ENCODE measurements at regions not wholly inside any gene's neighbourhood (a gene's known extent, or its start where the extent isn't known, plus 50 kb on each side); places are given as distances from the start of the nearest gene placed in this dataset.

DNA sequence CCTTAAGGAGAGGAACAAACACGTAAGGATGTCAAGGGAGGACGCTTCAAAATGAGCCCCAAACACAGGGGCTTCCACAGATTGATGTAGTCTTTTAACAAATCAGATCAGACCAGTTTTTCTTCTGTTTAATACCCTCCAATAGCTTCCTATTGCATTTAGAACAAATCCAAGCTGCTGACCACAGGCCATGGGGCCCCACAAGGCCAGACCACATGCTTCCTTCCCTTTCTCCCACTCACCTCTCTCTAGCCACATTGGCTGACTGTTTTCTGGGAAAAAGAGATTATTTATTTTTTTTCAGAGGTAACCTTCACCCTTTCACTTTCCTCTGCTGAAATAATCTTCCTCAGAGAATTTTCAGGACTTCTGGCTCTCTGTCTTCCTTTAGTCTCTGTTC, 380.6 kb downstream of the SIPA1L2 start:
- Histone ChIP-seq H4K20me1 (ENCODE audit: control insufficient read depth, insufficient read depth, insufficient read length) (no peaks in the 10 kb centered on the region), H3T11ph (ENCODE audit: low read length) (no peak overlapping the region), H3K9me3 (ENCODE audit: control insufficient read depth, low read depth, low read length) (no peaks in the 10 kb centered on the region), H3K27me3 (ENCODE audit: insufficient read depth, low read length) (peaks cover 31% of the 10 kb centered on the region), H3K79me1 (ENCODE audit: insufficient read depth, low read depth, low read length, poor library complexity, severe bottlenecking) (no peaks in the 10 kb centered on the region), H2BK12ac (ENCODE audit: insufficient read length, low read depth, low read length) (no peak overlapping the region), H4K5ac (ENCODE audit: insufficient read length, low read depth, low read length) (no peak overlapping the region), H3K4me2 (ENCODE audit: insufficient read depth, insufficient read length, low read length) (no peak overlapping the region), H2AK5ac (ENCODE audit: insufficient read length, low read length) (no peak overlapping the region), H3K9ac (ENCODE audit: extremely low read depth, insufficient read length, low read length) (no peak overlapping the region), H2BK5ac (ENCODE audit: insufficient read length, low read length) (no peak overlapping the region), H3K18ac (ENCODE audit: insufficient read length, low read depth, low read length) (no peak overlapping the region), H2AFZ (ENCODE audit: low read length) (no peak overlapping the region), H3K4me1 (ENCODE audit: insufficient read depth, low read length) (peaks cover 4% of the 10 kb centered on the region; the same call in 1 of the 2 replicates), H2BK120ac (ENCODE audit: low read depth, low read length, poor library complexity, severe bottlenecking) (no peak overlapping the region), H3K4ac (ENCODE audit: low read depth, low read length) (no peak overlapping the region), H3K23me2 (ENCODE audit: insufficient read length, low read depth, low read length, poor library complexity, severe bottlenecking) (no peaks in the 10 kb centered on the region), H4K91ac (ENCODE audit: insufficient read length, low read depth, low read length) (no peak overlapping the region), H3K27ac (ENCODE audit: insufficient read length, low read depth, low read length) (no peak overlapping the region), H3K23ac (ENCODE audit: insufficient read length, low read depth, low read length) (no peak overlapping the region), H4K8ac (replicated peaks; ENCODE audit: insufficient read length, low read depth, low read length) (no peak overlapping the region), H2BK15ac (ENCODE audit: low read depth, low read length) (no peak overlapping the region), H2BK20ac (ENCODE audit: low read depth, low read length, poor library complexity, severe bottlenecking) (no peak overlapping the region), H3K56ac (ENCODE audit: insufficient read length, low read depth, low read length) (no peak overlapping the region), H3K14ac (ENCODE audit: insufficient read depth, low read length) (no peak overlapping the region), H3K79me2 (ENCODE audit: insufficient read depth, low read length) (no peaks in the 10 kb centered on the region)
- DNase-seq: no peak
- H3K36me3 Mint-ChIP-seq (ENCODE audit: insufficient read depth in 1 of 3, low read depth in 3 of 3): no peaks in the 10 kb centered on the region; a peak in 1 of 7 replicates
- peaks cover 39 to 42% of the 10 kb centered on the region in 2 experiments for H3K4me1 Mint-ChIP-seq
- peaks cover 100% of the 10 kb centered on the region for H3K27me3 Mint-ChIP-seq (ENCODE audit: low read depth)
- WGBS (ENCODE audit: extremely low coverage, insufficient read length, low lambda C conversion rate): no CpG with 5 or more reads among the region's 2 CpGs
- TF ChIP-seq, protein P1, sequence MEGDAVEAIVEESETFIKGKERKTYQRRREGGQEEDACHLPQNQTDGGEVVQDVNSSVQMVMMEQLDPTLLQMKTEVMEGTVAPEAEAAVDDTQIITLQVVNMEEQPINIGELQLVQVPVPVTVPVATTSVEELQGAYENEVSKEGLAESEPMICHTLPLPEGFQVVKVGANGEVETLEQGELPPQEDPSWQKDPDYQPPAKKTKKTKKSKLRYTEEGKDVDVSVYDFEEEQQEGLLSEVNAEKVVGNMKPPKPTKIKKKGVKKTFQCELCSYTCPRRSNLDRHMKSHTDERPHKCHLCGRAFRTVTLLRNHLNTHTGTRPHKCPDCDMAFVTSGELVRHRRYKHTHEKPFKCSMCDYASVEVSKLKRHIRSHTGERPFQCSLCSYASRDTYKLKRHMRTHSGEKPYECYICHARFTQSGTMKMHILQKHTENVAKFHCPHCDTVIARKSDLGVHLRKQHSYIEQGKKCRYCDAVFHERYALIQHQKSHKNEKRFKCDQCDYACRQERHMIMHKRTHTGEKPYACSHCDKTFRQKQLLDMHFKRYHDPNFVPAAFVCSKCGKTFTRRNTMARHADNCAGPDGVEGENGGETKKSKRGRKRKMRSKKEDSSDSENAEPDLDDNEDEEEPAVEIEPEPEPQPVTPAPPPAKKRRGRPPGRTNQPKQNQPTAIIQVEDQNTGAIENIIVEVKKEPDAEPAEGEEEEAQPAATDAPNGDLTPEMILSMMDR (conservative IDR thresholded peaks at IDR 0.05): no peak
- peak overlapping the region in 1 of 2 experiments; percentile 27; a peak in 1 of 5 replicates for H3K4me3 Mint-ChIP-seq
- H3K27ac Mint-ChIP-seq: no peak overlapping the region
- H3K9me3 Mint-ChIP-seq: peaks cover 0 to 8% of the 10 kb centered on the region in 2 experiments; a peak in 1 of 5 replicates
